SU-DHL-6 (cell line): ENCODE measurements at regions not wholly inside any gene's neighbourhood (a gene's known extent, or its start where the extent isn't known, plus 50 kb on each side); places are given as distances from the start of the nearest gene placed in this dataset.

Source experiments
- EZH2phosphoT487 ChIP-seq: fragments of 200-600 bp; sonication (generic), shearing (Covaris generic); conservative IDR thresholded peaks from 2 replicates; pipeline ENCODE4 v1.6.1; 2018; ENCODE audit warnings: mild to moderate bottlenecking, antibody characterized with exemption, low read length, moderate library complexity, mixed read lengths
- TF ChIP-seq, protein P1 (sequence below): fragments of 200-600 bp; sonication (generic); IDR thresholded peaks from one replicate; pipeline ENCODE4 v1.5.1; 2017; ENCODE audit warnings: antibody characterized with exemption, mild to moderate bottlenecking, low read length, moderate library complexity; ENCODE audit not compliant: insufficient read depth, poor library complexity, severe bottlenecking

GRCh38 chr10:128405450-128405849 lies 279.2 kb upstream of the MKI67 start:
- TF ChIP-seq, protein P1, sequence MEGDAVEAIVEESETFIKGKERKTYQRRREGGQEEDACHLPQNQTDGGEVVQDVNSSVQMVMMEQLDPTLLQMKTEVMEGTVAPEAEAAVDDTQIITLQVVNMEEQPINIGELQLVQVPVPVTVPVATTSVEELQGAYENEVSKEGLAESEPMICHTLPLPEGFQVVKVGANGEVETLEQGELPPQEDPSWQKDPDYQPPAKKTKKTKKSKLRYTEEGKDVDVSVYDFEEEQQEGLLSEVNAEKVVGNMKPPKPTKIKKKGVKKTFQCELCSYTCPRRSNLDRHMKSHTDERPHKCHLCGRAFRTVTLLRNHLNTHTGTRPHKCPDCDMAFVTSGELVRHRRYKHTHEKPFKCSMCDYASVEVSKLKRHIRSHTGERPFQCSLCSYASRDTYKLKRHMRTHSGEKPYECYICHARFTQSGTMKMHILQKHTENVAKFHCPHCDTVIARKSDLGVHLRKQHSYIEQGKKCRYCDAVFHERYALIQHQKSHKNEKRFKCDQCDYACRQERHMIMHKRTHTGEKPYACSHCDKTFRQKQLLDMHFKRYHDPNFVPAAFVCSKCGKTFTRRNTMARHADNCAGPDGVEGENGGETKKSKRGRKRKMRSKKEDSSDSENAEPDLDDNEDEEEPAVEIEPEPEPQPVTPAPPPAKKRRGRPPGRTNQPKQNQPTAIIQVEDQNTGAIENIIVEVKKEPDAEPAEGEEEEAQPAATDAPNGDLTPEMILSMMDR = no peak
- TF ChIP-seq EZH2phosphoT487 = no peak
